SK-N-SH treated with all-trans-retinoic acid at 6 μM for 48 hours (cell line): ENCODE measurements at regions not wholly inside any gene's neighbourhood (a gene's known extent, or its start where the extent isn't known, plus 50 kb on each side); places are given as distances from the start of the nearest gene placed in this dataset.
"Not testable (repeated sequence)": the region's sequence is repeated elsewhere in the genome, so short reads cannot be mapped to it uniquely, and the experiment has no call there.

Experiments
- ATAC-seq: fragments of 200-7000 bp; cut with Tn5 transposase; 3 replicates; pipeline ENCODE4 v1.9.1; 2020; ENCODE audit warnings: mild to moderate bottlenecking, moderate library complexity
- ARNTL ChIP-seq: fragments of 450-650 bp; formaldehyde crosslinking; IDR thresholded peaks from 2 replicates; pipeline ENCODE4 v1.5.0; 2020; ENCODE audit warnings: low read depth, mild to moderate bottlenecking, moderate library complexity, borderline replicate concordance
- BACH2 ChIP-seq: fragments of 250-450 bp; sonication (Bioruptor Pico); IDR thresholded peaks from 2 replicates; pipeline ENCODE4 v1.9.0; 2021; ENCODE audit warnings: mild to moderate bottlenecking, borderline replicate concordance
- CSDC2 ChIP-seq: fragments of 250-450 bp; sonication (Bioruptor Pico); IDR thresholded peaks from 2 replicates; pipeline ENCODE4 v1.5.0; 2020; ENCODE audit warnings: mild to moderate bottlenecking, moderate library complexity
- ESRRG ChIP-seq: fragments of 250-450 bp; sonication (Bioruptor Pico); IDR thresholded peaks from 2 replicates; pipeline ENCODE4 v1.6.1; 2021; ENCODE audit warnings: mild to moderate bottlenecking
- GLIS3 ChIP-seq: fragments of 250-450 bp; sonication (Bioruptor Pico); IDR thresholded peaks from 2 replicates; pipeline ENCODE4 v1.5.0; 2020; ENCODE audit warnings: mild to moderate bottlenecking, moderate library complexity
- ISL1 ChIP-seq: fragments of 250-450 bp; sonication (Bioruptor Pico); IDR thresholded peaks from 2 replicates; pipeline ENCODE4 v2.1.2; 2022; ENCODE audit warnings: mild to moderate bottlenecking, moderate library complexity
- OSR1 ChIP-seq: fragments of 250-450 bp; sonication (Bioruptor Pico); IDR thresholded peaks from 2 replicates; pipeline ENCODE4 v1.8.0; 2022; ENCODE audit warnings: moderate library complexity, mild to moderate bottlenecking, inconsistent platforms
- RARB ChIP-seq: fragments of 250-450 bp; sonication (Bioruptor Pico); IDR thresholded peaks from 2 replicates; pipeline ENCODE4 v1.8.0; 2021; ENCODE audit warnings: mild to moderate bottlenecking, moderate library complexity
- SNAI2 ChIP-seq: fragments of 250-450 bp; sonication (Bioruptor Pico); IDR thresholded peaks from 2 replicates; pipeline ENCODE4 v1.5.0; 2020; ENCODE audit warnings: mild to moderate bottlenecking, moderate library complexity
- TCF4 ChIP-seq: fragments of 250-450 bp; sonication (Bioruptor Pico); IDR thresholded peaks from 2 replicates; pipeline ENCODE4 v1.8.0; 2021; ENCODE audit warnings: mild to moderate bottlenecking, moderate library complexity, borderline replicate concordance
- TOX ChIP-seq: fragments of 250-450 bp; sonication (Bioruptor Pico); IDR thresholded peaks from 2 replicates; pipeline ENCODE4 v1.8.0; 2021; ENCODE audit warnings: mild to moderate bottlenecking, moderate library complexity, borderline replicate concordance
- TSHZ2 ChIP-seq: fragments of 250-450 bp; sonication (Bioruptor Pico); IDR thresholded peaks from 2 replicates; pipeline ENCODE4 v1.5.0; 2020; ENCODE audit warnings: mild to moderate bottlenecking, moderate library complexity
- ZC3H10 ChIP-seq: fragments of 250-450 bp; sonication (Bioruptor Pico); IDR thresholded peaks from 2 replicates; pipeline ENCODE4 v1.5.1; 2021; ENCODE audit warnings: mild to moderate bottlenecking, moderate library complexity
- ZFP3 ChIP-seq: fragments of 250-450 bp; sonication (Bioruptor Pico); IDR thresholded peaks from 2 replicates; pipeline ENCODE4 v1.5.0; 2020; ENCODE audit warnings: mild to moderate bottlenecking, moderate library complexity
- ZFP30 ChIP-seq: fragments of 450-650 bp; formaldehyde crosslinking; IDR thresholded peaks from 2 replicates; pipeline ENCODE4 v1.5.0; 2022; ENCODE audit warnings: mild to moderate bottlenecking, moderate library complexity
- ZNF565 ChIP-seq: fragments of 450-650 bp; formaldehyde crosslinking; conservative IDR thresholded peaks from 2 replicates; pipeline ENCODE4 v1.5.0; 2020; ENCODE audit warnings: low read depth, mild to moderate bottlenecking, moderate library complexity
- ZNF8 ChIP-seq: fragments of 450-650 bp; formaldehyde crosslinking; IDR thresholded peaks from 2 replicates; pipeline ENCODE4 v1.5.0; 2020; ENCODE audit warnings: mild to moderate bottlenecking, moderate library complexity
- TF ChIP-seq, protein P1 (sequence below): fragments of 250-450 bp; sonication (Bioruptor Pico); IDR thresholded peaks from 2 replicates; pipeline ENCODE4 v1.8.0; 2021; ENCODE audit warnings: low read depth, mild to moderate bottlenecking, moderate library complexity, borderline replicate concordance
- TF ChIP-seq, protein P2 (sequence below): fragments of 250-450 bp; sonication (Bioruptor Pico); IDR thresholded peaks from 2 replicates; pipeline ENCODE4 v1.5.1; 2021; ENCODE audit warnings: mild to moderate bottlenecking, moderate library complexity
- TF ChIP-seq, protein P3 (sequence below): fragments of 250-450 bp; sonication (Bioruptor Pico); IDR thresholded peaks from 2 replicates; pipeline ENCODE4 v1.8.0; 2020; ENCODE audit warnings: mild to moderate bottlenecking, moderate library complexity, borderline replicate concordance
- TF ChIP-seq, protein P4 (sequence below): fragments of 250-450 bp; sonication (Bioruptor Pico); IDR thresholded peaks from 2 replicates; pipeline ENCODE4 v1.5.1; 2020; ENCODE audit warnings: low read depth, mild to moderate bottlenecking, moderate library complexity

DNA sequence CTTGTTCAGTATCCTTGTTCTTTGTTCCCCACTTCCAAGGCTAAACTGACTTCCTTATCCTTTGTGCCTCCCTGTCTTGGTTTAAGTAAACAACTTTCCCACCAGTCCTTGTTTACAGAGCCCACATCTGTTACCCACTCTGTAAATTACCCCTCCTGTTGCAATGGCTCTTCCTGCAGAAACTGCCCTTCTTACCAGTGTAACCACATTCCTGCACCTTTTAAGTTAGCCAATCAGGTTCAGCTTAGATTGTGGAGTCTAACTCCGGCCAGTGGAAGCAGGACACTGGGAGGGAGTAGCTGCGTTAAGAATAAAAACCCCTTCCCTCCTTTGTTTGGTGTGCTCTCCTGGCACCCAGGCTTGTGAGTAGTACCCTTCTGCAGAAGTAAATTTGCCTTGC is 360.9 kb downstream of the PRDM5 start:
- TF ChIP-seq OSR1 (CRISPR knock-in tag) (no peak), TOX (no peak), ISL1 (CRISPR knock-in tag) (no peak), SNAI2 (no peak), ZFP3 (CRISPR knock-in tag) (no peak)
- ATAC-seq = no peak

DNA sequence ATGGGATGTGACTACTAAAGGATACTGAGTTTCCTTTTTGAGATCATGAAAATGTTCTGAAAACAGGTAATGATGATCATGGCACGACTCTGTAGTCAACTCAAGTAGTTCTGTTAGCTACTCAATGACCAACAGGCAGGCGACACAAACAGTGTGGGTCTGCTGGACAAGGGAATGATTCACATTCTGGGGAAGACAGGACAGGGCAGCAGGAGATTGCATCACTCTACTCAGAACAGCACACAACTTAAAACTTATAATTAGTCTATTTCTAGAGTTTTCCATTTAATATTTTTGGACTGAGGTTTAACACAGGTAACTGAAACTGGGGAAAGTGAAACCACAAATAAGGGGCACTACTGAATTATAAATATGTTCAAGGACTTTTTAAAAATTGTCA is 365.2 kb downstream of the PRDM5 start:
- ATAC-seq = no peak
- no peak for TF ChIP-seq TCF4 (CRISPR knock-in tag)
- TF ChIP-seq OSR1 (CRISPR knock-in tag) = no peak
- no peak for TF ChIP-seq ZNF565
- TF ChIP-seq, protein P1, sequence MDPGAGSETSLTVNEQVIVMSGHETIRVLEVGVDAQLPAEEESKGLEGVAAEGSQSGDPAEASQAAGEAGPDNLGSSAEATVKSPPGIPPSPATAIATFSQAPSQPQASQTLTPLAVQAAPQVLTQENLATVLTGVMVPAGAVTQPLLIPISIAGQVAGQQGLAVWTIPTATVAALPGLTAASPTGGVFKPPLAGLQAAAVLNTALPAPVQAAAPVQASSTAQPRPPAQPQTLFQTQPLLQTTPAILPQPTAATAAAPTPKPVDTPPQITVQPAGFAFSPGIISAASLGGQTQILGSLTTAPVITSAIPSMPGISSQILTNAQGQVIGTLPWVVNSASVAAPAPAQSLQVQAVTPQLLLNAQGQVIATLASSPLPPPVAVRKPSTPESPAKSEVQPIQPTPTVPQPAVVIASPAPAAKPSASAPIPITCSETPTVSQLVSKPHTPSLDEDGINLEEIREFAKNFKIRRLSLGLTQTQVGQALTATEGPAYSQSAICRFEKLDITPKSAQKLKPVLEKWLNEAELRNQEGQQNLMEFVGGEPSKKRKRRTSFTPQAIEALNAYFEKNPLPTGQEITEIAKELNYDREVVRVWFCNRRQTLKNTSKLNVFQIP (CRISPR knock-in tag) = no peak
- TF ChIP-seq SNAI2 = no peak
- no peak for TF ChIP-seq TOX

DNA sequence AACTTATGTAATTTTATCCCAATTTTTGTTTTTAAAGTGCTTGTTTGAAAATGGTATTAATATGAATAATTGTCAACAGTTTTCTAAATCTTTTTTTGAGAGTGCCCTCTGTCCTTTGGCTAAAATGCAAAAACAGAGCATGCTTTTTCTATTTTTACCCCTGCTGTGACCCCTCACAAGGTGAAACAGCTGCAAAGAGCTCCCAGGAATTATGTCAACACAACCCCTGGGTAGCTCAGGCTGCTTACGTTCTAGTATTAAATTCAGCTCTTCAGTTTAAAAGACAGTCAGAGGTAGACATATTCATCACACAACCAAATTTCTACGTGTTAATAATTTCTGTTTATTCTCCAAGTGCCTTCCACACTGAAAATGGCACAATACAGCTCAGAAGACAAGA is 367.5 kb downstream of the PRDM5 start:
- TF ChIP-seq ZFP3 (CRISPR knock-in tag) = no peak
- no peak for TF ChIP-seq ESRRG (CRISPR knock-in tag)

GRCh38 chr4:120554086-120554485 is 368.4 kb downstream of the PRDM5 start:
- TF ChIP-seq ZNF565 = no peak
- TF ChIP-seq ISL1 (CRISPR knock-in tag) = no peak
- no peak for TF ChIP-seq RARB (CRISPR knock-in tag)
- TF ChIP-seq ZNF8 = no peak
- TF ChIP-seq, protein P2, sequence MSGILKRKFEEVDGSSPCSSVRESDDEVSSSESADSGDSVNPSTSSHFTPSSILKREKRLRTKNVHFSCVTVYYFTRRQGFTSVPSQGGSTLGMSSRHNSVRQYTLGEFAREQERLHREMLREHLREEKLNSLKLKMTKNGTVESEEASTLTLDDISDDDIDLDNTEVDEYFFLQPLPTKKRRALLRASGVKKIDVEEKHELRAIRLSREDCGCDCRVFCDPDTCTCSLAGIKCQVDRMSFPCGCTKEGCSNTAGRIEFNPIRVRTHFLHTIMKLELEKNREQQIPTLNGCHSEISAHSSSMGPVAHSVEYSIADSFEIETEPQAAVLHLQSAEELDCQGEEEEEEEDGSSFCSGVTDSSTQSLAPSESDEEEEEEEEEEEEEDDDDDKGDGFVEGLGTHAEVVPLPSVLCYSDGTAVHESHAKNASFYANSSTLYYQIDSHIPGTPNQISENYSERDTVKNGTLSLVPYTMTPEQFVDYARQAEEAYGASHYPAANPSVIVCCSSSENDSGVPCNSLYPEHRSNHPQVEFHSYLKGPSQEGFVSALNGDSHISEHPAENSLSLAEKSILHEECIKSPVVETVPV (CRISPR knock-in tag) = no peak
- no peak for TF ChIP-seq ZFP3 (CRISPR knock-in tag)
- no peak for TF ChIP-seq TOX
- TF ChIP-seq BACH2 (CRISPR knock-in tag) = no peak
- TF ChIP-seq SNAI2 = no peak
- TF ChIP-seq, protein P3, sequence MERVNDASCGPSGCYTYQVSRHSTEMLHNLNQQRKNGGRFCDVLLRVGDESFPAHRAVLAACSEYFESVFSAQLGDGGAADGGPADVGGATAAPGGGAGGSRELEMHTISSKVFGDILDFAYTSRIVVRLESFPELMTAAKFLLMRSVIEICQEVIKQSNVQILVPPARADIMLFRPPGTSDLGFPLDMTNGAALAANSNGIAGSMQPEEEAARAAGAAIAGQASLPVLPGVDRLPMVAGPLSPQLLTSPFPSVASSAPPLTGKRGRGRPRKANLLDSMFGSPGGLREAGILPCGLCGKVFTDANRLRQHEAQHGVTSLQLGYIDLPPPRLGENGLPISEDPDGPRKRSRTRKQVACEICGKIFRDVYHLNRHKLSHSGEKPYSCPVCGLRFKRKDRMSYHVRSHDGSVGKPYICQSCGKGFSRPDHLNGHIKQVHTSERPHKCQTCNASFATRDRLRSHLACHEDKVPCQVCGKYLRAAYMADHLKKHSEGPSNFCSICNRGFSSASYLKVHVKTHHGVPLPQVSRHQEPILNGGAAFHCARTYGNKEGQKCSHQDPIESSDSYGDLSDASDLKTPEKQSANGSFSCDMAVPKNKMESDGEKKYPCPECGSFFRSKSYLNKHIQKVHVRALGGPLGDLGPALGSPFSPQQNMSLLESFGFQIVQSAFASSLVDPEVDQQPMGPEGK (CRISPR knock-in tag) = no peak
- no peak for TF ChIP-seq ZFP30 (CRISPR knock-in tag)
- no peak for TF ChIP-seq ARNTL (CRISPR knock-in tag)
- TF ChIP-seq TCF4 (CRISPR knock-in tag) = no peak
- no peak for TF ChIP-seq CSDC2 (CRISPR knock-in tag)
- TF ChIP-seq ESRRG (CRISPR knock-in tag) = no peak
- TF ChIP-seq TSHZ2 = no peak
- TF ChIP-seq OSR1 (CRISPR knock-in tag) = no peak
- no peak for TF ChIP-seq GLIS3 (CRISPR knock-in tag)
- TF ChIP-seq, protein P4, sequence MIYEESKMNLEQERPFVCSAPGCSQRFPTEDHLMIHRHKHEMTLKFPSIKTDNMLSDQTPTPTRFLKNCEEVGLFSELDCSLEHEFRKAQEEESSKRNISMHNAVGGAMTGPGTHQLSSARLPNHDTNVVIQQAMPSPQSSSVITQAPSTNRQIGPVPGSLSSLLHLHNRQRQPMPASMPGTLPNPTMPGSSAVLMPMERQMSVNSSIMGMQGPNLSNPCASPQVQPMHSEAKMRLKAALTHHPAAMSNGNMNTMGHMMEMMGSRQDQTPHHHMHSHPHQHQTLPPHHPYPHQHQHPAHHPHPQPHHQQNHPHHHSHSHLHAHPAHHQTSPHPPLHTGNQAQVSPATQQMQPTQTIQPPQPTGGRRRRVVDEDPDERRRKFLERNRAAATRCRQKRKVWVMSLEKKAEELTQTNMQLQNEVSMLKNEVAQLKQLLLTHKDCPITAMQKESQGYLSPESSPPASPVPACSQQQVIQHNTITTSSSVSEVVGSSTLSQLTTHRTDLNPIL (CRISPR knock-in tag) = no peak
- no peak for TF ChIP-seq ZC3H10 (CRISPR knock-in tag)
- no peak for ATAC-seq

More for the DNA sequence above, 367.5 kb downstream of the PRDM5 start:
- no peak for ATAC-seq

DNA sequence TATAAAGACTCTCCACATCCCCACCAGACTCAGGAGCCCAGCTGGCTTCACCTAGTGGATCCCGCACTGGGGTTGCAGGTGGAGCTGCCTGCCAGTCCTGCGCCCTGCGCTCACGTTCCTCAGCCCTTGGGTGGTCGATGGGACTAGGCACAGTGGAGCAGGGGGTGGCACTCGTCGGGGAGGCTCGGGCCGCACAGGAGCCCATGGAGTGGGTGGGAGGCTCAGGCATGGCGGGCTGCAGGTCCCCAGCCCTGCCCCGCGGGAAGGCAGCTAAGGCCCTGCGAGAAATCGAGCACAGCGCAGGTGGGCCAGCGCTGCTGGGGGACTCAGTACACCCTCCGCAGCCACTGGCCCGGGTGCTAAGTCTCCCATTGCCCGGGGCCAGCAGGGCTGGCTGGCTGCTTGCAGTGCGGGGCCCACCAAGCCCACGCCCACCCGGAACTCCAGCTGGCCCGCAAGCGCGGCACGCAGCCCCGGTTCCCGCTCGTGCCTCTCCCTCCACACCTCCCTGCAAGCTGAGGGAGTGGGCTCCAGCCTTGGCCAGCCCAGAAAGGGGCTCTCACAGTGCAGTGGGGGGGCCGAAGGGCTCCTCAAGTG is 371.8 kb downstream of the PRDM5 start:
- ATAC-seq = not testable (repeated sequence)
